DMS153 treated with DMSO at 0.1 percent for 48 hours (cell line): ENCODE measurements at regions not wholly inside any gene's neighbourhood (a gene's known extent, or its start where the extent isn't known, plus 50 kb on each side); places are given as distances from the start of the nearest gene placed in this dataset.

Experiments
- DNase-seq: peaks from one replicate; lab custom pipeline; 2025; ENCODE audit not compliant: unreplicated experiment; lab: John Stamatoyannopoulos, UW

- DNase-seq, result no peak
These were observed 132.8 kb downstream of the OR2K2 start for GRCh38 chr9:111197256-111197655.

DNA sequence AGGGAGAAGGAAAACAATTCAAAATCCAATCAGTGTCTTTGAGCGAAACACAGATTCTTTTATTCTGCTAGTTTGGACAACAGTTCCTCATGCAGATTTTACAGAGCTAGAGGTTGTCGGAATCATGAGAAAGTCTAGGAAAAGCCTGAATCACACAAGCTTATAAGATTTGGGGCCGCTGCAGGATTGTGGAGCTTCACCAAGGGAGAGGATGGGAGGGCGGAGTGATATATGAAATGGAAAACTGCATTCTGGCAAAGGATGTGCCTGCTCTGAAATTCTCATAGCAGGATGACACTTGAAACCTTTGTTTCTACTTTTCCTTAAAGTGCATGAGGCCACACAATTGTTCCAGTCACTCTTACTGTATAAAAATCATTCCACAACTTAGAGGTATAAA lies 134.3 kb downstream of the OR2K2 start:
- DNase-seq, result no peak

GRCh38 chr9:111193095-111193494 lies 136.9 kb downstream of the OR2K2 start:
- no peak for DNase-seq

- no peak for DNase-seq
These were observed 137.4 kb downstream of the OR2K2 start for GRCh38 chr9:111192650-111193049.

DNA sequence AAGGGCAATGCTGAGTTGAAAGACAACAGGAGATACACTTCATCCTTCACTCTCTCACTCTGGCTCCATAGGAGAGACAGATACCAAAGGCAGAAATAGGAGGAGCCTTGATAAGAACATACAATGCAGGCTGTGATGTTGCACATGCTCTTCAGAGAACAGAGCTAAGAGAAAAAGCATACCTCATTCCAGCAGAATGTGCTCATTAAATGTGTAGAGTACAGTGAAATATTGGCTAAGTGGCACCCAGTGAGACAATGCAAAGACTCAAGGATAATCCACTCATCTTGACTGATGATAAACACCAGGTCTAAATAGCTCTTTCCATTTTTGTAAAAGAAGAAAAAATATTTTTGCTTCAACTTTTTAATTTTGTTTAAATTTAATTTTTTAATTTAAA lies 139.7 kb downstream of the OR2K2 start:
- DNase-seq, result no peak

- DNase-seq, result no peak
These were observed 142.6 kb downstream of the OR2K2 start for GRCh38 chr9:111187376-111187775.

DNA sequence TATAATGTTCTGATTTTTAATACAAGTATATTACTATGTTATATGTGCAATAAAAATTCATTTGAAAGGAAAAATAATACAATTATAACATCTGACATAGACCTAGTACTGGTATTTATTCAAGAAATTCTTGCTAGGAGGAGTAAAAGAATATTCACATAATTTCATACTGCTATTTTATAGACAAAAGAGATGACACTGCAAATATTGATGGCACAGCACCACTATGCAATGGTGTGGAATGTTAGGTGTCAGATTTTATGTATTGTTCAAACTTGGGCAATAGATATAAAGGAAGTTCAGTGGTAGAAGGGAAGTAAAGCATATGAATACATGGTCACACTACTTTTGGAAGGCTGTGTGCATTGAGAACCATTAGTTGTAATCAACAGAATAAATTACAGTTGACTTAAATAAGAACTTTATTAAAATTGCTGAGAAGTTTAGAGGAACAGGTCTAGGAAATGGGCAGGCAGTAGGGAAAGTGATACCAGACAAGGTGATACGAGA lies 143.9 kb downstream of the OR2K2 start:
- no peak for DNase-seq

DNA sequence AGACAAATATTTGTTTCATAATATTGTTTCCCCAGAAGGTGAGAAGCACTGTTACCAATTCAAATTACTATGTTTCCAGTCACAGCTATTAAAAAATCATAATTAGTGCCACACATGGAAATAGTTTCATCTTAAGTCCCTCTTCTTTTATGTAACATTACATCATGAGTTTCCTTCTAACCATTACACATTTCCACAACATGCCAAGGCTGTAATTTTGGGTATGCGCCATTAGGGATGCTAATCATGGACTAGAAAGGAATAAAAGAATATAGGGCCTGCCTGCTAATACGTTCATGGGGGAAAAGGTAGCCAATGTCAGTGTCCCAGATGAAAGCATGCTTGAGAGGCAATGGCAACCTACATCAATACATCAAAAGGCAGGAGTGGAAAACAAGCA lies 142.5 kb upstream of the LPAR1 start:
- no peak for DNase-seq

DNA sequence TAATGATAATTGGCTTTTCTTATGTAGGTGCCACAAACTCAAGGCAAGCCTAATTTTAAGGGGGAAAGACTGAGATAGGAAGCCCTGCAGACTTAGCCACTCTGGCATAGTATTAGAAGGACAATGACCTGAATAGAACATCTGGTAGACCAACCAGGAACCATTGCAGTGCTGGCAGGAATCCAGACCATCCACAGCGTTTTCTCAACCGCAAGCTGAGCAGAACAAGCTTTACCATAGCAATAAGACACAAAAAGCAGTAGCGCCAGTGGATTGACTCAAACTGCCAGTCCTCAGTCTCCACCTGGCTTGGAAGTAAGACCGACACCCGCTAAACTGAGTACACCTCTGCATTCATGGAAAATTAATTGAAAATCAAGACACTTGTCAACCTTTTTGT lies 141.3 kb upstream of the LPAR1 start:
- peak; percentile 40 for DNase-seq

DNA sequence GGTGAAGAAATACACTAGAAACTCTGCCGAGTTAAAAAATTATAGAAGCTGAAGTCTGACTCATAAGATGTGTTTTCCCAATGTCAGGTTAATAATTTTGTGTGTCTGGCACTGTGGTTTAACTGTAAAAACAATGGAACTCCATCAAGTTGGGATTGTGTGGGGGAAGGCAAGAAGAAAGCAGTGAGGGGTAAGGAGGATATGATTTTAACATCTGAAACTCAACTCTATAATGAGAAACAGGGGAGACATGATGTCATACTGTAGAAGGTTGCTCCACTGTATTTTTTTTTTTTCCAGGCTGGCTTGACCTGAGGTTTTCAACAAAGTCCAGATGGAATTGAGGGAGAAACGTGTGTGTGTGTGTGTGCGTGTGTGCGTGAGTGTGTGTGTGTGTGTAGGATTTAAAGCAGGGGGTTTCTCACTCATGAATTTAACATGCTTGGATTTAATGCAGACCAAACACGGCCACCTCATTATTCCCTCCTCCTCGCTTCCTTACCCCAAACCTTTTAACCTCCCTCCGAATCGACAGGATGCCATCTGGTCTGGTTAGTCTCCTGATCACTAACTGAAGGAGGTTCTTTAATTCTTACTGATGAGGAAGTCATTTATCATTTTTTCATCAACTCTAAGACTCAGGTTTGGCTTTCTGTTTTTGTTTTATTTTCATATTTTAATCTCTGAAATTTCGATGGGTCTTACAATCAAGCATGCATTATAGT lies 140.2 kb upstream of the LPAR1 start:
- DNase-seq, result no peak

- no peak for DNase-seq
These were observed 138.2 kb upstream of the LPAR1 start for GRCh38 chr9:111176511-111176910.

GRCh38 chr9:111175350-111175749 lies 137.1 kb upstream of the LPAR1 start:
- DNase-seq, result no peak

GRCh38 chr9:111167341-111167740 lies 129.1 kb upstream of the LPAR1 start:
- DNase-seq, result no peak

GRCh38 chr9:111163716-111164389 lies 125.6 kb upstream of the LPAR1 start:
- no peak for DNase-seq

DNA sequence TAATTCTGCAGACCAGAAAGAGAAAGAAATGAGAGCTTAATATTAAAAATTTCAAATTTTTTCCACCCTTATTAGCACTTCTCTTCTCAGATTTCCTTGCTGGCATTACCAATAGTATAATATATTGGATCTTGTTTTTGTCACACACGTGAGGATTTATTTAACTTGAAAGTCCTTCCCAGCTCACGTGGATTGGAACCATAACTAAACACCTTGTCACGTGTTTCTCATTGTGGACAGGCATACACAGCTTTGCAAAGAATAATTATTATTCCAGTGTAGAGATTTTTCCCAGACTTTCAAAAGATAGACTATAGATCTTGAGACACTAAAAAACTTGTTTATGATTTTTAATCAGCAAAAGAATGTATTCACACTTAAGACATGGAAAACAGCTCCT lies 123.8 kb upstream of the LPAR1 start:
- no peak for DNase-seq

DNA sequence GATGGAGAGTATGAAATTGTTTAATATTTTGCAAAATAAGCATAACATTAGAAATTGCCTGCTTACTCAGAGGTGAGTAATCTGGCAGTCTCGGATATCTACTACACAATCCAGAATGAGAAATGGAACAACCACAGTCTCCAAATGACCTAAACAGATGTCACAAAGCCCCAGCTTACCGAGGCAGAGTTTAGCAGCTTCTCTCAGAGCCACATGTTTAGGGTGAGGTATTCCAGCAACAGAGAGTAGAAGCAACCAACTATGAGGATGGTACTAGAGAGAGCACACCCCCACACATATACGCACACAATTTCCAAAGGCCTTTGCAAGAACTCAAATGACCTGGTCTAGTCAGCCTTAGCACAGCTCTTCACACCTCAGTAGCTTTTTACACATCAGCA lies 122.7 kb upstream of the LPAR1 start:
- no peak for DNase-seq

- DNase-seq, result no peak
These were observed 120.7 kb upstream of the LPAR1 start for GRCh38 chr9:111158999-111159398.

GRCh38 chr9:111158363-111158762 lies 120.1 kb upstream of the LPAR1 start:
- DNase-seq, result no peak

DNA sequence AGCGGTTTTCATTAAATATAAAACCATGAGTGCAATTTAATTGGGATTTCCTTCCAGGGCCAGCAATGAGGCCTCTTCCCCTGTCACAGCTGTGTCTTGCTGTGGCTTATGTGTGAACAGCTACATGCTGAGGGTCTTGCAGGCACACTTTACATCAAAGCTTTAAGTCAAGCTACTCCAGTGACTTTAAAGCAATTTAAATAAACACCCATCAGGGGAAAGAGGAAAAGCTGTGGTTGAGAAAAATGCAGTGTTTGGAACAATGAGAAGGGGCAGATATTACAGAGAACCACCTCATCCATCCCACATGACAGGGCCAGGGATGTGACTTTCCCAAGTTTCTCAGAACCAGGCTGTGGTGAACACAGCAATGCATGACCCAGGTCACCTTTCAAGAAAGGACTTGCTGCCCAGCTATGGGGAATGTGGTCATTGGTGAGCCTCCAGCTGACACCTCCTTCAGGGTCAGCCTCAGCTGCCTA lies 115.9 kb upstream of the LPAR1 start:
- DNase-seq, result no peak

DNA sequence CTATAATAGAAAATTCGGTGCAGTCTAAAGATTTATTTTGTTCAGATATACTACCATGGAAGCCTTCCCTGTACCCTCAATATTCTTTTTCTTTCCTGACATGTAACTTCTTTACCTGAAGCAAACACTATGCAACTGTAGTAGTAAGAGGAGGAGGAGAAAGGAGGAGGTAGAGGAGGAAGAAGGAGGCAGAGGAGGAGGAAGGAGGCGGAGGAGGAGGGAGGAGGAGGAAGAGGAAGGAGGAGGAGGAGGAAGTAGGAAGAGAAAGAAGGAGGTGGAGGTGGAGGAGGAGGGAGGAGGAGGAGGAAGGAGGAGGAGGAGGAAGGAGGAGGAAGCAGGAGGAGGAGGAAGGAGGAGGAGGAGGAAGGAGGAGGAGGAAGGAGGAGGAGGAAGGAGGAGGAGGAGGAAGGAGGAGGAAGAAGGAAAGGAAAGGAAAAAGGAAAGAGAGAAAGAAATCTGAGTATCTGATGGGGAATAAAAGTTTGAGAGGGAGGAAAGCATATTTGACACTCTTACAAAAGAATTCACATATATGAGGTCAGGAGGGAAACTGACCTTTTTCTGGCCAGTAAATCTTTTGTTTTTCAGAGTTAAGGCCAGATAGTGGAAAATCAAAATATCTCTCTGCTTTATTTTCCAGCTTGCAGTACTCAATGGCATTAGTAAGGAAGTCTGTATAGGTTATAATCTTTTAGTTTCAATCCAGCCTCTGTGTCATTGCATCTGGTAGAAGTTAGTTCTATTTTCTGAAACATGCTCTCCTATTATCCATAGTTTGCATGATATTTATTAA lies 114.5 kb upstream of the LPAR1 start:
- DNase-seq, result no peak

- DNase-seq, result no peak
These were observed 113.3 kb upstream of the LPAR1 start for GRCh38 chr9:111151537-111151936.

GRCh38 chr9:111150181-111150580 lies 111.9 kb upstream of the LPAR1 start:
- no peak for DNase-seq
